ENCODE measurements at regions not wholly inside any gene's neighbourhood (a gene's known extent, or its start where the extent isn't known, plus 50 kb on each side); places are given as distances from the start of the nearest gene placed in this dataset.
"Not testable (repeated sequence)": the region's sequence is repeated elsewhere in the genome, so short reads cannot be mapped to it uniquely, and the experiment has no call there.

- Histone ChIP-seq H3K4me1 (no peaks in the 10 kb centered on the region), H3K9me3 (peaks cover 0 to 7% (median 0%) of the 10 kb centered on the region in 4 donors), H3K4me3 (no peak overlapping the region), H3K36me3 (no peaks in the 10 kb centered on the region), H3K27ac (replicated peaks in 1 of 4) (no peak overlapping the region), H3K27me3 (peaks cover 0 to 29% (median 0%) of the 10 kb centered on the region in 4 donors)
- intact Hi-C loops (cut with DNase I), result no loop called here
- 93% methylated on average over 6 of the region's 6 CpGs for WGBS
- DNase-seq (ENCODE audit: extremely low spot score), result peak; percentile 86
- TF ChIP-seq CTCF (IDR thresholded peaks at IDR 0.05) (no peak), POLR2A (IDR thresholded peaks at IDR 0.05; ENCODE audit: low read depth) (no peak), POLR2AphosphoS5 (IDR thresholded peaks at IDR 0.05) (no peak), EP300 (IDR thresholded peaks at IDR 0.05) (no peak)
These were observed 180.9 kb upstream of the RTL1 start for GRCh38 chr14:101084436-101084826.

GRCh38 chr14:101086926-101087325 is 183.4 kb upstream of the RTL1 start:
- Histone ChIP-seq H3K27ac (replicated peaks in 1 of 4) (no peak overlapping the region), H3K4me1 (no peaks in the 10 kb centered on the region), H3K9me3 (peaks cover 0 to 7% (median 0%) of the 10 kb centered on the region in 4 donors), H3K36me3 (no peaks in the 10 kb centered on the region), H3K27me3 (peaks cover 0 to 20% (median 0%) of the 10 kb centered on the region in 4 donors), H3K4me3 (no peak overlapping the region)
- intact Hi-C loops (cut with DNase I), result no loop called here
- no peak for TF ChIP-seq POLR2A (IDR thresholded peaks at IDR 0.05; ENCODE audit: low read depth)
- no peak for TF ChIP-seq EP300 (IDR thresholded peaks at IDR 0.05)
- TF ChIP-seq CTCF (IDR thresholded peaks at IDR 0.05), result no peak
- TF ChIP-seq POLR2AphosphoS5 (IDR thresholded peaks at IDR 0.05), result no peak
- 84% methylated on average over 3 of the region's 3 CpGs for WGBS
- DNase-seq (ENCODE audit: extremely low spot score), result no peak

GRCh38 chr14:101087614-101088394 is 184.3 kb upstream of the RTL1 start:
- Histone ChIP-seq H3K4me1 (no peaks in the 10 kb centered on the region), H3K36me3 (no peaks in the 10 kb centered on the region), H3K27me3 (peaks cover 0 to 17% (median 0%) of the 10 kb centered on the region in 4 donors), H3K4me3 (no peak overlapping the region), H3K9me3 (peaks cover 0 to 7% (median 0%) of the 10 kb centered on the region in 4 donors), H3K27ac (replicated peaks in 1 of 4) (no peak overlapping the region)
- TF ChIP-seq CTCF (IDR thresholded peaks at IDR 0.05) (no peak), POLR2AphosphoS5 (IDR thresholded peaks at IDR 0.05) (no peak), POLR2A (IDR thresholded peaks at IDR 0.05; ENCODE audit: low read depth) (no peak), EP300 (IDR thresholded peaks at IDR 0.05) (no peak)
- intact Hi-C loops (cut with DNase I), result no loop called here
- 87% methylated on average over 10 of the region's 11 CpGs for WGBS
- no peak for DNase-seq (ENCODE audit: extremely low spot score)

GRCh38 chr14:101088395-101088667 is 184.8 kb upstream of the RTL1 start:
- H3K27ac ChIP-seq (replicated peaks in 1 of 4), result no peak overlapping the region
- intact Hi-C loops (cut with DNase I), result no loop called here
- DNase-seq (ENCODE audit: extremely low spot score), result no peak
- H3K27me3 ChIP-seq, result peaks cover 0 to 12% (median 0%) of the 10 kb centered on the region in 4 donors
- no peaks in the 10 kb centered on the region for H3K4me1 ChIP-seq
- peaks cover 0 to 5% (median 0%) of the 10 kb centered on the region in 4 donors for H3K9me3 ChIP-seq
- H3K4me3 ChIP-seq, result no peak overlapping the region
- TF ChIP-seq POLR2AphosphoS5 (IDR thresholded peaks at IDR 0.05), result no peak
- WGBS, result 100% methylated on average over 2 of the region's 6 CpGs
- no peaks in the 10 kb centered on the region for H3K36me3 ChIP-seq

- intact Hi-C loops (cut with DNase I), result no loop called here
- Histone ChIP-seq H3K27me3 (peaks cover 0 to 8% (median 0%) of the 10 kb centered on the region in 4 donors), H3K36me3 (no peaks in the 10 kb centered on the region), H3K4me3 (no peak overlapping the region), H3K9me3 (peaks cover 0 to 1% (median 0%) of the 10 kb centered on the region in 4 donors), H3K4me1 (no peaks in the 10 kb centered on the region), H3K27ac (replicated peaks in 1 of 4) (no peak overlapping the region)
- no peak for TF ChIP-seq EP300 (IDR thresholded peaks at IDR 0.05)
- no peak for TF ChIP-seq CTCF (IDR thresholded peaks at IDR 0.05)
- WGBS, result 85% methylated on average over 3 of the region's 3 CpGs
- DNase-seq (ENCODE audit: extremely low spot score), result no peak
These were observed 185.2 kb upstream of the RTL1 start for GRCh38 chr14:101088714-101089113.

GRCh38 chr14:101090478-101090877 is 187.0 kb upstream of the RTL1 start:
- H3K36me3 ChIP-seq; H3K4me3 ChIP-seq; H3K27ac ChIP-seq (replicated peaks in 1 of 4); H3K9me3 ChIP-seq; H3K27me3 ChIP-seq; intact Hi-C loops (cut with DNase I); DNase-seq (ENCODE audit: extremely low spot score); H3K4me1 ChIP-seq: not testable (repeated sequence)
- WGBS, result 93% methylated on average over 11 of the region's 11 CpGs
